ENCODE measurements at regions not wholly inside any gene's neighbourhood (a gene's known extent, or its start where the extent isn't known, plus 50 kb on each side); places are given as distances from the start of the nearest gene placed in this dataset.
"Not testable (repeated sequence)": the region's sequence is repeated elsewhere in the genome, so short reads cannot be mapped to it uniquely, and the experiment has no call there.

- DNase-seq, result no peak
Observed at GRCh38 chr16:29232811-29233704, 173.5 kb downstream of the NPIPB11 start.

DNA sequence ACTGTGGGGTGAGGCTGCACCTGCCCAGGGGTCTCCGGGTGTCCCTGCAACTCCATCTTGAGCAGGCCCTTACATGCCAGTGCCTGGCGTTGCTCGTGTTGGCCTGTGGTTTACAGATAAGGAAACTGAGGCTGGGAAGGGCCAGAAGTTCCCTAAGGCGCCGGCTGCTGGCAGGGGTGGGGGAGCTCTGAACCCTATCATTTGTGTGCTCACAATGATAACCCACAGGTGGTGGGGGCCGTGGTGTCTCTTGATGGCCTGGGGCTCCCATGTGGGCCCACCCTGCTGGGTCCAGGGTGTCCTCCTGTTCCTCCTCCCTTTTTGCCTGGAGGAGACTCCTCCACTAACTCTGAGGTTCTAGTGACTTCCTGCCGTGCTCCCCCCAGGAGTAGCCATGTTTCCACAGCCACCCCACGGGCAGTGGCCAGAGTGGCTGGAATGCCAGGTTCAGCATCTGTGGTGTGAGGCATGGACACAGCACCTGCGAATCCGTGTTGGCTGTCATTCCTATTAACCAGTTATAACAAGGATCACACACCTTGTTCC, 174.3 kb downstream of the NPIPB11 start:
- DNase-seq, result not testable (repeated sequence)

DNA sequence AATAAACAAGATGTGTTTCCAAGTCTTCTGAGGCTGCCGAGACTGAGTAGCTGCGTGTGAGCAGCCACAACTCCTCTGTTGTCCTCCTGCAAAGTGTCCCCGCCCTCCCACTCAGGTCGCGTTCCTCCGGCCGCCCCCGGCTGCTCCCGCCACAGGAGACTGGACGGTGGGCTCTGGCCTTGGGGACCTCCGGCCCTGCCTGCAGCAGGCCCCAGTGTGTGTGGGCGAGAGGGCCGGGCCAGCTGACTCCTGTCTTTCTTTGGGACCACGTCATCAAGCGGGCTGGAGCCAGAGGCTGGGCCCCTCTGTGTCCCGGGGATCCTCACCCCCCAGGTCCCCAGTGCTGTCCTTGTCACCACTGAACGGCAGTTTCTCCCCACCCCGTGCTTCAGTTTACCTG, 175.3 kb downstream of the NPIPB11 start:
- DNase-seq, result no peak

GRCh38 chr16:29230671-29231096, 175.8 kb downstream of the NPIPB11 start:
- no peak for DNase-seq

DNA sequence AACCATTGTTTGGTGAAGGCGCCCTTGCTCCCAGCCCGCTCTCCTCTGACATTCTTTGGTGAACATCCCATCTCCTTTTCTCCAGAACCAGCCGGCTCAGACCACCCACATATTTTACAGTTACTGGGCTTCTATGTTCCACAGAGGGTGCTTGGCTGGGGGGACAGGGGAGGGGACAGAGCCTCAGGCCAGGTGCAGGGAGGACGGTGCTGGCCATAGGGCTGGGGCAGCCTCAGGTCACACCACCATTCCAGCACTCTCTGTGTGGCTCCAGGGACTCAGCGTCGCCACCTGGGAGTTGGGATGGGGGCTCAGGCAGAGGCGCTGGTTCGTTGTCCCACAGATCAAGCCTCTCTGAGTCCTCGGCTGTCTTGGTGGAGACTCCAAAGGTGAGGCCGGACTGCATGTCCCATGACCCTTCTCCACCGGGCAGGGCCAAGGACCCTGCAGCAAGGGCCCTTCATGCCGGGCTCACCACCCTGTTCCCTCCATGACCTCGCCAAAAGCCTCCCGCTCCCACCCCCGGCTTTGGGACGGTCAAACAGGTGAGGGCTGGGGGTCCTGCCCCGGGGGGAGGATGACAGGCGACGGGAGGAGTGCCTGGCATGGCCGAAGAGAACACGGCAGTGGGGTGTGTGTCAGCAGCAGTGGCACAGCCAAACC, 176.4 kb downstream of the NPIPB11 start:
- DNase-seq, result not testable (repeated sequence)

- DNase-seq, result not testable (repeated sequence)
Observed at GRCh38 chr16:29229616-29230005, 176.9 kb downstream of the NPIPB11 start.

- DNase-seq, result not testable (repeated sequence)
Observed at GRCh38 chr16:29228664-29229611, 177.6 kb downstream of the NPIPB11 start.

- peak; percentile 38 for DNase-seq
Observed at GRCh38 chr16:29227751-29228663, 178.5 kb downstream of the NPIPB11 start.

DNA sequence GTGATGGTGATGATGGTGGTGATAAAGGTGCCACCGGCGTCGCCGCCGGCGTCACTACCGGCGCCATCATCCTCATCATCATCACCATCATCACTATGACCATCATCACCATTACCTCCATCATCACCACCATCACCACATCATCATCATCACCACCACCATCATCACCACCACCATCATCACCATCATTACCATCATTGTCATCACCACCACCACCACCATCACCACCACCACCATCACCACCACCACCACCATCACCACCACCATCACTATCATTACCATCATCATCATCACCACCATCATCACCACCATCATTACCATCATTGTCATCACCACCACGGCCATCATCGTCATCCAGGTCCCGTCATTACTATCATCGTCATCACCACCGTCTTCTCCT, 179.7 kb downstream of the NPIPB11 start:
- no peak for DNase-seq

DNA sequence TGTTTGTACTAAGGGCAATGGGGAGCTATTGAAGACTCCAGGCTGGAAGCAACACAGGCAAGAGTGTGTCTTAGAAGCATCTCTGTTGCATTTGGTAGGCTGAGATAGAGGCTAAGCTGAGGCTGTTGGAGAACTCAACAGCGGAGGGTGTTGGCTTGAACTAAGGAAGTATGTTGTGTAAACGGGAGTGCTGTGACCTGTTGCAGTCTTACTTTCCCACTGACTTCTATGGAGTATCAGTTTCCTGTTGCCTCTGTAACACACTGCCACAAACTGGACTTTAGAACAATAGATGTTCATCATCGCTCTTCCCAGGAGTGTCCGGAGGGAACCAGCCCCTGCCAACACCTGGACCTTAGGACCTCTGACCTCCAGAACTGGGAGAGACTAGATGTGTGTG, 181.8 kb downstream of the NPIPB11 start:
- not testable (repeated sequence) for DNase-seq

DNA sequence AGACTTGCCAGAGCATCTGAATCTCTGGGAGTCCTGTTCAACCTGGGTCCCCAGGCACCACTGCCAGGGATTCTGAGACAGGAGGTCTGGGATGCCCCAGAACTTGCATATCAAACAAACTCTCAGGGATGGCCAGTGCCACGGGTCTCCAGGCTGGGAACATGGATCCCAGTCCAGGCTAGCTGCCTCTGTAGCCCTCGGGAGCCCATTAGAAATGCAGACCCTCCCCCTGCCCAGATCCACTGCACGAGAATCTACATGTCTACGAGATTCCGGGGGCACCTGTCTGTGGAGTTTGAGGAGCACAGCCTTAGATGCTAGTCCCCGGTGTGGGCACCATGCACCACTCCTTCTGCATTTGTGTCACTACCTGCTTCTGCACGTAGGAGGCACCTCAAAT, 183.9 kb downstream of the NPIPB11 start:
- not testable (repeated sequence) for DNase-seq

DNA sequence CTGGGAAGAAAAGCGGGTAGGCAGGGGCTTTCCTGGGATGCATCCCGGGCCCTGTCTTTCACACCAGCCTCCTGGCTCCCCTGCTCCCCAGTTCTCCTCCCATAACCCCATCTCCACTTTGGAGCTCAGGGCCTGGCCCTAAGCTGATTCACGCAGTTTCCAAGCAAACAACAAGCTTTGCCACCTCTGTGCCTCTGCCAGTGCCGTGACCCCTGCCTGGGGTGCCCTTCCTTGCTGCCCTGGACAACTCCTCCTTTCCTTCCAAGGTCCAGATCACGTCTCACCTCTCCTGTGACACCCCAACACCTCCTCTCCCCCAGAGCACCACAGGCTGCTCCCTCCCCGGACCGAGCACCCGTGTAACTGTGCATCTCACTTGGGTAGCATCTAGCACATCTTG, 184.5 kb downstream of the NPIPB11 start:
- DNase-seq, result not testable (repeated sequence)

- DNase-seq, result not testable (repeated sequence)
Observed at GRCh38 chr16:29221281-29221955, 185.1 kb downstream of the NPIPB11 start.

DNA sequence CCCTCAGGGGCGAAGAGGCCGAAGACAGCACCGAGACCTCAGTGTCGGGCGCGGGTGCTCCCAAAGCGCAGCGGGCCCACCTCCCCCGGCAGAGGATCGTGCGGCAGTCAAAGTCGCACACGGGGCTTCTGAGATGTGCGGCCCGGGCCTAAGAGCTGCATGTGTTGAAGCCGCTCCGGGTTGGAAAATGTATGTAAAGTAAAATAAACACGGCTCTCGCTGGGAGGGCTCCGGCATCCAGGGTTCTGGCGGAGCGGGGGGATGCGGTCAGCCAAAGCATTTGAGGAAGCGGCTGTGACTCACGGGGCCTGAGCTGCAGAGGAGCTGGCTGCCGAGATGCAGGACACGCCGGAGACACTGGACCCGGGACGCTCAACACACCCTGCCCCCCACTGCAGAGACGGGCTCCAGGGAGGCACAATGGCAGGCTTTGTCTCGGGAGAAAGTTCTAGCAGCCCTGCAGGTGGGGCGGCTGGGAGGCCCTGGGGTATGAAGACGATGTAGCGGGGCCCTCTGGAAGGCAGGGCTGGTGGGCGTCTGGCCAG, 185.8 kb downstream of the NPIPB11 start:
- not testable (repeated sequence) for DNase-seq

- not testable (repeated sequence) for DNase-seq
Observed at GRCh38 chr16:29219966-29220646, 186.4 kb downstream of the NPIPB11 start.

GRCh38 chr16:29219562-29219961, 186.9 kb downstream of the NPIPB11 start:
- not testable (repeated sequence) for DNase-seq

DNA sequence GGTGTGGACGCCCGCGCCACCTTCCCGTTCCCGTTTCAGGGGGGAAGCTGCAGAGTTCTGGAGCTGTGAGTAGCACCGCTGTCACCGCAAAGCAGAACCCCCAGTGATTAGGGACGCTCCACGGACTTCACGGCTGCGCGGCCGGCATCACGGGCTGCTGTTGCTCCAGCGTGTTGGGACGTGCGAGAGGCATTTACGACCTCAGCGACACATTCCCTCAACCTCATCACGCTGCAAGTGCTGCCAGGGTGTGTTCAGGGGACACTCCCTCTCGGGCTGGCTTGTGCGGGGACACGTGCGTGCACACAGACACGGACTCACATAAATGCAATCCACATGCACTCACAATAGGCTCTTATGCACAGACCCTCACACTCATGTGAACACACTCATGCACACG, 187.9 kb downstream of the NPIPB11 start:
- not testable (repeated sequence) for DNase-seq

DNA sequence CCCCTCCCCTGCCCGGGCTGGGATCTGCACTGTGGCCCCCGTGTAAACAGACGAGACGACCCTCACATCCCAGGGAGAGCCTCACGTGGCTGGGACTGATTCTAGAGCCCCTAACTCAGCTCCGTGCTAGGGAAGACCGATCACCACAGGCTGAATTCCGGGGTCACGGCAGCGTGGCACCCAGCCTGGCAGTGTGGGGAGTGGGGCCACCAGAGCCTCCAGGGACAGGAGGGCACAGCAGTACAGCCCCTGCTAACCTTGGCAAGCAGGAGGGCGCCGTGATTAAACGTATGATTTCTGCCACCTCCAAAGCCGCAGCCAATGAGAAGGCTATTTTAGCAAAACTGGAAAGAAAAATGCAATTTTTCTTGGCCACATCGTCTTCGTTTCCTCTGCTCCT, 188.3 kb downstream of the NPIPB11 start:
- DNase-seq, result not testable (repeated sequence)

- not testable (repeated sequence) for DNase-seq
Observed at GRCh38 chr16:29217752-29218126, 188.8 kb downstream of the NPIPB11 start.
